Loucy (cell line): ENCODE measurements at regions not wholly inside any gene's neighbourhood (a gene's known extent, or its start where the extent isn't known, plus 50 kb on each side); places are given as distances from the start of the nearest gene placed in this dataset.

Experiments used
- H2AFZ ChIP-seq: fragments of 200-600 bp; sonication (generic); 2 replicates; pipeline ENCODE4 v1.6.0; 2016; ENCODE audit warnings: antibody characterized with exemption, mild to moderate bottlenecking, low read length, moderate library complexity
- H3F3A ChIP-seq: fragments of 200-600 bp; 2 replicates; pipeline ENCODE4 v1.6.0; 2016; ENCODE audit warnings: antibody characterized with exemption, low read depth, mild to moderate bottlenecking
- H3K27me3 ChIP-seq: fragments of 200-600 bp; sonication (generic); 2 replicates; pipeline ENCODE4 v1.6.1; 2014; ENCODE audit warnings: low read length, mild to moderate bottlenecking; ENCODE audit not compliant: insufficient read depth, poor library complexity, severe bottlenecking
- H3K36me3 ChIP-seq: fragments of 200-600 bp; sonication (generic); 2 replicates; pipeline ENCODE4 v1.6.1; 2016; ENCODE audit warnings: low read length; ENCODE audit not compliant: insufficient read depth
- H3K4me1 ChIP-seq: fragments of 200-600 bp; sonication (generic); 2 replicates; pipeline ENCODE4 v1.5.1; 2014; ENCODE audit warnings: low read length, mild to moderate bottlenecking; ENCODE audit not compliant: insufficient read depth, poor library complexity, severe bottlenecking
- H3K4me2 ChIP-seq: fragments of 200-600 bp; sonication (generic); 2 replicates; pipeline ENCODE4 v1.6.0; 2014; ENCODE audit warnings: antibody characterized with exemption, low read length, low read depth, mild to moderate bottlenecking; ENCODE audit not compliant: poor library complexity, severe bottlenecking
- H3K4me3 ChIP-seq: fragments of 200-600 bp; sonication (generic); 2 replicates; pipeline ENCODE4 v1.5.1; 2014; ENCODE audit warnings: low read length, mild to moderate bottlenecking, mixed read lengths; ENCODE audit not compliant: poor library complexity, severe bottlenecking
- H3K79me2 ChIP-seq: fragments of 200-600 bp; sonication (generic); 2 replicates; pipeline ENCODE4 v1.6.1; 2014; ENCODE audit warnings: low read length; ENCODE audit not compliant: insufficient read depth
- H3K9ac ChIP-seq: fragments of 200-600 bp; sonication (generic); 2 replicates; pipeline ENCODE4 v1.6.0; 2014; ENCODE audit warnings: mild to moderate bottlenecking, low read depth, low read length, moderate library complexity; ENCODE audit not compliant: poor library complexity, severe bottlenecking
- H3K9me2 ChIP-seq: fragments of 200-600 bp; sonication (generic); replicated peaks from 2 replicates; pipeline ENCODE4 v1.6.1; 2016; ENCODE audit warnings: low read depth, low read length, mixed read lengths
- H3K9me3 ChIP-seq: fragments of 200-600 bp; sonication (generic); 2 replicates; pipeline ENCODE4 v1.6.1; 2014; ENCODE audit warnings: mild to moderate bottlenecking, antibody characterized with exemption, low read length, low read depth; ENCODE audit not compliant: insufficient read depth
- H4K20me1 ChIP-seq: fragments of 200-600 bp; sonication (generic); 2 replicates; pipeline ENCODE4 v1.6.0; 2014; ENCODE audit warnings: antibody characterized with exemption, low read length, mild to moderate bottlenecking; ENCODE audit not compliant: insufficient read depth, poor library complexity, severe bottlenecking
- CTCF ChIP-seq: fragments of 200-600 bp; sonication (generic); conservative IDR thresholded peaks from 2 replicates; pipeline ENCODE4 v1.5.1; 2014; ENCODE audit warnings: mild to moderate bottlenecking, antibody characterized with exemption, low read length
- EZH2phosphoT487 ChIP-seq: fragments of 200-600 bp; IDR thresholded peaks from 2 replicates; pipeline ENCODE4 v1.6.1; 2018; ENCODE audit warnings: antibody characterized with exemption, mild to moderate bottlenecking, moderate library complexity, borderline replicate concordance

- H3K79me2 ChIP-seq = no peaks in the 10 kb centered on the region
- H3K4me3 ChIP-seq = no peak overlapping the region
- H2AFZ ChIP-seq = no peak overlapping the region
- no peaks in the 10 kb centered on the region for H3K9me2 ChIP-seq
- no peak overlapping the region for H3K4me2 ChIP-seq
- no peak for TF ChIP-seq EZH2phosphoT487
- no peak for TF ChIP-seq CTCF
- H3K27me3 ChIP-seq = no peaks in the 10 kb centered on the region
- H4K20me1 ChIP-seq = no peaks in the 10 kb centered on the region
- H3F3A ChIP-seq = no peaks in the 10 kb centered on the region
- peaks cover 36% of the 10 kb centered on the region for H3K4me1 ChIP-seq
- H3K36me3 ChIP-seq = no peaks in the 10 kb centered on the region
- no peak overlapping the region for H3K9ac ChIP-seq
- H3K9me3 ChIP-seq = no peaks in the 10 kb centered on the region
Observed at GRCh38 chr1:173410794-173411236, 66.3 kb upstream of the PRDX6 start.

- Histone ChIP-seq H2AFZ (no peak overlapping the region), H3K4me2 (no peak overlapping the region), H3K4me1 (peaks cover 32% of the 10 kb centered on the region), H4K20me1 (no peaks in the 10 kb centered on the region), H3K9me3 (no peaks in the 10 kb centered on the region), H3K79me2 (no peaks in the 10 kb centered on the region), H3K36me3 (no peaks in the 10 kb centered on the region), H3K9ac (no peak overlapping the region), H3F3A (no peaks in the 10 kb centered on the region), H3K9me2 (no peaks in the 10 kb centered on the region), H3K4me3 (no peak overlapping the region), H3K27me3 (no peaks in the 10 kb centered on the region)
- TF ChIP-seq EZH2phosphoT487 (no peak), CTCF (no peak)
Observed at GRCh38 chr1:173411835-173412742, 65.0 kb upstream of the PRDX6 start.

GRCh38 chr1:173413271-173413707, 63.8 kb upstream of the PRDX6 start:
- TF ChIP-seq CTCF (no peak), EZH2phosphoT487 (no peak)
- H3F3A ChIP-seq = no peaks in the 10 kb centered on the region
- H4K20me1 ChIP-seq = no peaks in the 10 kb centered on the region
- no peaks in the 10 kb centered on the region for H3K9me3 ChIP-seq
- H3K4me1 ChIP-seq = peaks cover 41% of the 10 kb centered on the region
- no peak overlapping the region for H2AFZ ChIP-seq
- no peaks in the 10 kb centered on the region for H3K27me3 ChIP-seq
- H3K79me2 ChIP-seq = no peaks in the 10 kb centered on the region
- H3K9me2 ChIP-seq = no peaks in the 10 kb centered on the region
- H3K4me3 ChIP-seq = no peak overlapping the region
- no peak overlapping the region for H3K4me2 ChIP-seq
- H3K36me3 ChIP-seq = no peaks in the 10 kb centered on the region
- H3K9ac ChIP-seq = no peak overlapping the region
